HG02571 (cell line): ENCODE measurements at regions not wholly inside any gene's neighbourhood (a gene's known extent, or its start where the extent isn't known, plus 50 kb on each side); places are given as distances from the start of the nearest gene placed in this dataset.
"Not testable (repeated sequence)": the region's sequence is repeated elsewhere in the genome, so short reads cannot be mapped to it uniquely, and the experiment has no call there.

Experiments
- ATAC-seq: cut with Tn5 transposase; IDR thresholded peaks from one replicate; pipeline ENCODE4 v1.9.1; 2021; ENCODE audit warnings: mild to moderate bottlenecking, moderate library complexity; ENCODE audit not compliant: unreplicated experiment

DNA sequence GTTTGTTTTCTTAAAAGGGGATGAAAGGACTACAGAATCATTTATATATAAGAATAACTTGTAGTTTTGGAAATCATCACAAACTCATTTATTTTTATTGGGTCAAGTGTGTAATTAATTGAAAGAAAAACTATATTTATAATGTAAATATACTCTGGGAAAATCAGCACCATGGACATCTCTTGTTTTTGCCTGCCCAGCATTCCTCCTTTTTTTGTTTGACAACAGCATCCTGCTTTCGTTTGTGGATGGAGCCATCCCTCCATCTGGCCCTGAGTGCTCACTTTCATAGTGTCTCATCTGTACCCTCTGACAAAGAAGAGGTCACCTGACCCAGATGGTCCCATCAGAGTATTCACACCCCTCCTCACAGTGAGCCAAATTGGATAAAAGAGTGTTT lies 308.2 kb upstream of the HTR1E start:
- no peak for ATAC-seq

DNA sequence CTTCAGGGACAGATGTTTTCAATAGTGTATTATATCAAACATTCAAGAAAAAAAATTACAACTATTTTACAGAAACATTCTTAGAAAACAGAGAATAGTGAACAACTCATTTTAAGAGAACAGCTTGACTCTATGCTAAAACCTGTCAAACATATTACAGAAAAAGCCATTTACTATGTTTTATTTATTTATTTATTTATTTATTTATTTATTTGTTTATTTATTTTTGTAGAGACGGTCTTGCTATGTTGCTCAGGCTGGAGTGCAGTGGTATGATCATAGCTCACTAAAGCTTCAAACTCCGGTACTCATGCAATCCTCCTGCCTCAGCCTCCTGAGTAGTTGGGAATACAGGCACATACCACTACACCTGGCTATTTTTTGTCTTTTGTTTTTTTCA lies 317.9 kb upstream of the HTR1E start:
- no peak for ATAC-seq

DNA sequence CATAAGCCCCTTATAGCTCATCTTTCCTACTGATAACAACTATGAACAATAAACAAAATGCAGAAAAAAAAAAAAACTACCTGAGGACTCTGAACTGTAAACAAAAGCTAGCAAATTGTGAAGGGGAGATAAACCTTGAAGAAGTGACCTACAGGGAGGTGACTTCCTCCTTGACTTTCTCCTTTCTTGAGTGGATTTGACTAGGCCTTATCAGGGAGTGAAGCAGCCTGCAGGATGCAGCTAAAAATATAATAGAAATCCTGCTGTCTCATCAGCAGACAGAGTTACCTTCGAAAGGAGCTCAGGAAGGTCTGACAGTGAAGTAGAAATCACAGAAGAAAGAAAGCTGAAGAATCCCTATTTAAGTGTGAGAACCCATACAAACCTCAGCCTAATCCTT lies 322.0 kb upstream of the HTR1E start:
- no peak for ATAC-seq

DNA sequence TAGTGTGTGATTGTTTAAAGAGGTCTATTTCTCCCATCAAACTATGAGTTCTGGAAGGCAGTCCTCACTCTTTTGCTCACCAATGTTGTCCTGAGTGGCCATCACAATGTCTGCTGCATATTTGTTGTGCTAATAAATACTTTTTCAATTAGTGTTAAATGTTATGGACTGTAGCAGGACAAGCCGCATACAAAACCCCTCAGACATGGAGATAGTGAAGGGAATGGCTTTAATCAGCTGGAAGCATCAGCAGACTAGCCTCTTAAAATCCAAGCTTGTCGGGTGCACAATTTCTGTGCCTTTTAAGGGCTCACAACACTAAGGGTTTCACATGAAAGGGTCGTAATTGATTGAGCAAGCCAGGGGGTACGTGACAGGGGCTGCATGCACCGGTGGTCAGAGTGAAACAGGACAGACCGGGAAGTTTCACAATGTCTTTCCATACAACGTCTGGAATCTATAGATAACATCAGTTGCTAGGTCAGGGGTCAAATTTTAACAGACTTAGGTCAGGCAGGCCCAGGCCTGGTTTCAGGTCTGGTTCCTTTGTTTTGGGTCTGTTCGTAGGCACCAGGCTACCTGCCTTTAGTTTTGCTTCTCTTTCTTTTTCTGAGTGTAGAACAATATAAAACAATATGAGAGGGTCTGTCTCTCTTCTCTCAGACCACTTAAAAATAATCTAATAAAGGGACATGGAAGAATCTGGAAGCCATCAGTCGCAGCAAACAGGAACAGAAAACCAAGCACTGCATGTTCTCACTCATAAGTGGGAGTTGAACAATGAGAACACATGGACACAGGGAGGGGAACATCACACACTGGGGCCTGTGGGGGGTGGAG lies 327.6 kb upstream of the HTR1E start:
- ATAC-seq: no peak

DNA sequence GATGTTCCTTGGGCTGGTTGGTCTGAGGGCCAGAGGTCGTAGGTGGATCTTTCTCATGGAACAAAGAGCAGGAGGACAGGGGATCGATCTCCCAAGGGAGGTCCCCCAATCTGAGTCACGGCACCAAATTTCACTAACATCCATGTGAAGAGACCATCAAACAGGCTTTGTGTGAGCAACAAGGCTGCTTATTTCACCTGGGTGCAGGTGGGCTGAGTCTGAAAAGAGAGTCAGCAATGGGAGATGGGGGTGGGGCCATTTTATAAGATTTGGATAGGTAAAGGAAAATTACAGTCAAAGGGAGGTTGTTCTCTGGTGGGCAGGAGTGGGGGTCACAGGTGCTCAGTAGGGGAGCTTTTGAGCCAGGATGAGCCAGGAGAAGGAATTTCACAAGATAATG lies 334.0 kb upstream of the HTR1E start:
- ATAC-seq: not testable (repeated sequence)

DNA sequence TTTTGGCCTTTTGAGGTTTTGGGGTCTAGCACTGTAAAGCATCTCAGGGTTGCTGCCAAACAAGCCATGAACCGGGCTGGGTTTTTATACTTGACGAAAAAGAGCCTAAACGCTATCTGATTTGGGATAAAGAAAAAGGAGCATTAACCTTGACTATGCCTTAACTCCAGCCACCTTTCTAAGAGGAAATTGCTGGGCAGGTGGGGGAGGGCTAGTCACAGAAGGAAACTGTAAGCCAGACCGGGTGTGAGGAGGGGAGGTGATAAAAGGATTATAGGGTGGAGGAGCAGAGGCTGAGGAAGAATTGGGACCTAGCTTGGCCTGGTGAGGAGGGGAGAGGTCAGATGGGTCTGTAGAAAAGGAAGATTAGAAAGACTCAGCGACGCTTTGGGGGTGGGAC lies 335.2 kb upstream of the HTR1E start:
- not testable (repeated sequence) for ATAC-seq

DNA sequence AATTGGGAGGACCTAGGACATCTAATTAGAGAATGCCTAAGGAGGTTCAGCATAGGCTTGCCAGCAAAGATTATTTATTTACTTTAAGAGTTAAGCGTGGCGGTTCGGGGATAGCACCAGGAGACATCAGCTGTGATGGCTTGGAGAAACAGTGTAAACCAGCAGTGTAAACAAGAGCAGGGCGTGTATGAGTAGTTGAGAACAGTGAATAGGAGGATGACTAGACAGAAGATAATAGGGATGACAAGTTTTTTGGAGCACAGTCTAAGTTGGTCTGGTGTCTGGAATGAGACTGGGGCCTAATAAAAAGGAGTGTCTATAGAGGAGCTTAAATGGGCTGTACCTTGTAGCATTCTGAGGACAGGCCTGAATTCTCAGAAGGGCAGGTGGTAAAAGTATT lies 338.4 kb upstream of the HTR1E start:
- not testable (repeated sequence) for ATAC-seq

DNA sequence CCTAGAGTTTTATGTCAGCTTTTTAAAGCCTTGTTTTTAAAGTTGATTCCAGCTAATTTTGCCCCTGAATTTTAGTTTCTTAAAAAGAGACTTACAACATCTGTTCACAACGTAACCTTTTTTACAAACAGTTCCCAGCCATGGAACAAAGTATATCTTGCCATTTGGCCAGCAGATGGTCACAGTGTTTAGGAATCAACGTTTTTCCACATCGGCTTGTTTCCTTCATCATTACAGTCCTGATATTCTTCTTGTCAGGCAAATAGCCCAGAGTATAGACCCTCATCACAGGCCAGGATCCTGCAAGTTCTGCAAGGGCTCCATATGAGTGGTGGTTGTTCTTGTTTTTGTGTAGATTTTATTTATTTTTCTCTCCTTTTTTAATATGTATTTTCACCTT lies 341.7 kb upstream of the HTR1E start:
- ATAC-seq: no peak

DNA sequence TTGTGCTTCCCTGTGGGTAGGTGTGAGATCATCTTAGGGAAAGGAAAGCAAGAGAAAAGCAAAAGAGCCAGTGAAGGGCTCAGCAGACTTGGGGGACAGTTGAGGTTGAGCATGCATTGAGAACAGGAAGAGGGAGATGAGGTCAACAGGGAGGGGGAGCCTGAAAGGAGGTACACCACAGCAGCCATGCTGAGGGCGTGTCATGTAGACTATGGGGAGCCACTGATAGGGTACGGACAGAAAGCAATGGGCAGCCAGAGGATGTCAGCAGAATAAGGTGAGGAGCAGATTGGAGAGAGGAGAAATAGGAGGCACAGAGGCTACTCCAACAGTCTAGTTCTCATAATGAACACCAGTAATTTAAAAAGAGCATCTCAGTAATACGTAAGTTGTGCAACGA lies 351.1 kb upstream of the HTR1E start:
- no peak for ATAC-seq

DNA sequence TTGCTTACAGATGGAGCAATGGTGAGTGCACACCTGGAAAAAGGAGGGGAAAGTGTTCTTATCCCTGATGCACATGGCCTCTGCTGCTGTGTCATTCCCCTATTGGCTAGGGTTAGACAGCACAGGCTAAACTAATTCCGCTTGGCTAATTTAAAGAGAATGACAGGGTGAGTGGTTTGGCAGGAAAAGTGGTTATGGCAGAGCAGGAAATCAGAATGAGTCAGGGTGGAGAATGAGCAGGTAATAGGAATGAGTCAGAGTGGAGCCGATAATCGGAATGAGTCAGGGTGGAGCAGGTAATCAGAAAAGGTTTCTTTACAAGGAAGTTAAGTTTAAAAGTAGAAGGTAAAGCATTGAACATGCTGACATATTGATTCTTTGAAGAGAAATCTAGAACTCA lies 355.5 kb upstream of the HTR1E start:
- no peak for ATAC-seq

DNA sequence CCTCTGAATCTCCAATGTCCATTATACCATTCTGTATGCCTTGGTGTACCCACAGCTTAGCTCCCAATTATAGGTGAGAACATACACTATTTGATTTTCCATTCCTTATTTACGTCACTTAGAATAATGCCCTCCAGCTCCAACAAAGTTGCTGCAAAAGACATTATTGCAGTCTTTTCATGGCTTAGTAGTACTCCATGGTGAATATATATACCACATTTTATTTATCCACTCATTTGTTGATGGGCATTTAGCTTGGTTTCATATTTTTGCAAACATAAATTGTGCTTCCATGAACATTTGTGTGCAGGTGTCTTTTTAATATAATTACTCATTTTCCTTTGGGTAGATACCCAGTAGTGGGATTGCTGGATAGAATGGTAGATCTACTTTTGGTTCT lies 374.1 kb upstream of the HTR1E start:
- no peak for ATAC-seq

DNA sequence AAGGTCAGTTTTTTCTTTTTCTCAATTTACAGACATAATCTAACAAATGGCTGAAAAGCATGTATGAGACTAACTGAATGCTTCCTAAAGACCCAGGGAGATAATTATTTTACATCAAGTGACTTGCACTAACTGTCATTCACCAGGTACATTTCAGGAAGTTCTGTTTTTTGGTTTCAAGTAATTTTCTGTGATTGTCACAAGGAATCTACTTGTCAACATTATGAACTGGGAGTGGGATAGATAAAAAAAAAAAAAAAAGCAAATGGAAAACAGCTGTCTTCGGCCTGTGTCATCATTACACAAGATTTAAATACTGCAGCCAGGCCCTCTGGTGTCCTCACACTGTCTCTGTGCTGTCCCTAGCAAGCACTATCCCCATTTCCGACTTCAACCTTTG lies 379.0 kb upstream of the HTR1E start:
- ATAC-seq: no peak

DNA sequence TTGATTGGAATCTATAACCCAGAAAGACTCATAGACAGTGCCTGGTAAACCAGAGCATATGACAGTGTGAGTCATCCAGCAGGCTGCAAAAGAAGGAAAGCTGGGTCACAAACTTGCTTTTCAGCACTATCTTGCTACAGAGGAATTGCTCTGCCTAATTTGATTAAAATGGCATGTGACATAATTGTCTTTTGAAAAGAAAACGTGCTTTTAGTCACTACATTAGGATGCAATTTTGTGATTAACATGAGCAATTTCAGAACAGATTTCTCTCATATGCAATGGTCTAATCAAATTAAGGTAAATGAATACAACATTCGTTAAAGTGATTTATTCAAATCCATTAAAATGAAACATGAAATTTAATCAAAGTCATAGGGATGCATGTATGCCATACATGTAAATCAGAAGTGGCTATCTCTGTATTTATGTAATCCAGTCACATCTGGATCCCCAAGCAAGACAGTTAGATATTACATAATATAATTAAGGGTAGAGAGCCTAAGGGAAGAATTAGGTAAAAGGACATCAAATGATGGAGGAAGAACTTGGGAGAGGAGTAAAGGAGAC lies 400.0 kb upstream of the HTR1E start:
- no peak for ATAC-seq

DNA sequence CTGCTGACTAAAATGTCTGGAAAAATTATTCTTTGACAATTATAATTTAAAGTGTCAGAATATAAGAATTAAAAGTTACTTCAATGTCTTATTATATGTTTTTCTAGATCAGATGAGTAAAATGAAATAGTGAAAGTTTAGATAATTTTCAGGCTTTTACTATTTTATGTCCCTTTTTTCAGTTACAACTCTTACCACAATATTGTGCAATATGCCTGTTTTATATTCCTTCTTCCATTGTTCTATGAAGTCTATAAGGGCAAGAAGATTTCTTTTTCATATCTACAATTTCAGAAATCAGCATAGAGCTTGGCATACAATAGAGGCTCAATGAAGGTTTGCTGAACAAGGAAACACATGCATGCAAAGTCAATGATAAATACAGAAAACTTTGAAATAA lies 401.2 kb upstream of the HTR1E start:
- no peak for ATAC-seq

DNA sequence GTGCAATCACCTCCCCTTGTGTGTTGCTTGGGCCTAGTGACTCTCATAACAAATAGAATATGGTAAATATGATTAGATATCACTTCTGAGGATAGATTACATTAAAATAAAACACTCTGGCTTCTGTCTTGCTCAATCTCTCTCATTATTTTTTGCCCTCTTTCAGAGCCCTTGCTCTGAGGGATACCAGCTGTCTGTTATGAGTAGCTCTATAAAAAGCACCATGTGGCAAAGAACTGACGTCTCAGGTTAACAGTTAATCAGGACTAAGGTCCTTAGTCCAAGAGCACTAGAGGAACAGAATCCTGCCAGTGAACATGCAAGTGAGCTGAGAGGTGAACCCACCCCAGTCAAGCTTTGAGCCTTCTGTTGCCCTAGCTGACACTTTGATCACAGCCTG lies 402.2 kb upstream of the HTR1E start:
- no peak for ATAC-seq

DNA sequence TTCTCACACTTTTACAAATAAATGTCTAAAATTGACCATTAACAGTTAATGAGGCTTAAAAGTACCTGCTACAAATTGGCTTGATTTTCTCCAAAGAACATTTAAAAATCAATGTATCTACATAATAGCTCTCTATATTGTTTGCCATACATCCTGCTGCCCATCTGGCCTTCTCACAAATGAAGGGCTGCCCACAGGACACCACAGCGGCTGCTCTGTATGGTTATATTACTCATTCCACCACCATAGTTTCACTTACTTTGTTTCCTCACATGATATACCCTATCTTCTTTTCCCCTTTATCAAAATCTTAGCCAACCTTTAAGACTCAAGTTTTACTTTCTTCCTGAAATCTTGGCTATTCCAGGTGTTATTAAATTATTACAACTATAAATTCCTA lies 407.7 kb upstream of the HTR1E start:
- ATAC-seq: no peak

DNA sequence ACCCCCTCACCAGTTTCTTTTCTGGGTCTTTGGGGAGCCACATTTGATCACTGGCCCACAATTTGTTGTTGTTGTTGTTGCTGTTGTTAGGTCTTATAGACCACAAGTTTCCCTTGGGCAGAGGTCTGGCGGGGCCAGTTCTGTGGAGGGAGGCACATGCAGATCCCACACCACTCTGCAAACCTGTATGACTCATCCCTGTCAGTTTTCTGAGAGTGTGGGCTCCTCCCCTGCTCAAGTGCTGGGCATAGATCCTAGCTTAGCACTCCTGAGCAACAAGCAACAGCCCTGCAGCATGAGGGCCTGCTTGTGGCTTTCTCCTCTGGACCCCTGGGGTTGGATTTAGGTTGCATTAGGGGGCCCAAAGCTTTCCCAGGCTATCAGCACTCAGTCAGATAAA lies 411.1 kb upstream of the HTR1E start:
- no peak for ATAC-seq

DNA sequence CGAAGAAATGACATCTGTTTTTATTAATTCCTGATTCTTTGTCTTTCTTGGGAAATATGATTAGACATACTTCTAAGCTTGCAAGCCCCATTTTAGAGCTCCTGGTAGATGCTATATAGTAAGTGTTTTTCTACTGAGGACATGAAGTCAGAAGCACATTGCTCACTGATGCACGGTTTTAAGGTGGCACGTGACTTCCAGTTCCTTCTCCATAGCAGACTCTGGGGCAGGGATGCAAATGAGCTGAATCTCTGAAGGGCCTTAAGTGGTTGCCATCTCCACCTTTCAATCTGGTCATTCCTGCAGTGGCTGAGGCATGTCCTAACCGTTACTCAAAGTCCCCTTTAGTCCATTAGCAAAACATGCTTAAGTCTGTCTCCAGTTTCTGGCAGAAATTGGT lies 421.2 kb upstream of the HTR1E start:
- ATAC-seq: no peak

DNA sequence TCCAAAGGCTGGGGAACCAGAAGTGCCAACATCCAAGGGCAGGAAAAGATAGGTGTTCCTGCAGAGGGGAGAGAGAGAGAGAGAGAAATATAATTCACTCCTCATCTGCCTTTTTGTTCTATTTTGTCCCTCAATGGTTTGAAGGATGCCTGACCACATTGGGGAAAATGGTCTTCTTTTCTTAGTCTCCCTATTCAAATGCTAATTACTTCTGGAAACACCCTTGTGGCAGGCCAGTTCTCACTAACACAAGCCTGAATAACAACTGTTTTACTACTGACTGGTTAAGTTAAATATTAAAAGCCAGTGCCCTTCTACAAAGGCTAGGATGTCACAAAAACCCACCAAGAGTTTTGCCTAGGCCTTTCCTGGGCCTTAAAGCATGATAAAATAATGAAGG lies 425.4 kb upstream of the HTR1E start:
- no peak for ATAC-seq

DNA sequence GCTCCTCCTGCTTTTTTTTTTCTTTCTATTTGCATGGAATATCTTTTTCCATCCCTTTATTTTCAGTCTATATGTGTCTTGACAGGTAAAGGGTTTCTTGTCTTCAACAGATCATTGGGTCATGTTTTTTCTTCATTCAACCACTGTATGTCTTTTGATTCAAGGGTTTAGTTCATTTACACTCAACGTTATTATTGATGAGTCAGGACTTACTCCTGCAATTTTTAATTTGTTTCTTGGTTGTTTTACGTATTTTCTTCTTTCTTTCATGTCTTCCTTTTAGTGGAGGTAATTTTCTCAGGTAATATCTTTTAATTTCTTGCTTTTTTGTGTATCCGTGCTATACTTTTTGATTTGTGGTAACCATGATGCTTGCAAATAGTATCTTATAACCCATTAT lies 429.1 kb upstream of the HTR1E start:
- no peak for ATAC-seq

DNA sequence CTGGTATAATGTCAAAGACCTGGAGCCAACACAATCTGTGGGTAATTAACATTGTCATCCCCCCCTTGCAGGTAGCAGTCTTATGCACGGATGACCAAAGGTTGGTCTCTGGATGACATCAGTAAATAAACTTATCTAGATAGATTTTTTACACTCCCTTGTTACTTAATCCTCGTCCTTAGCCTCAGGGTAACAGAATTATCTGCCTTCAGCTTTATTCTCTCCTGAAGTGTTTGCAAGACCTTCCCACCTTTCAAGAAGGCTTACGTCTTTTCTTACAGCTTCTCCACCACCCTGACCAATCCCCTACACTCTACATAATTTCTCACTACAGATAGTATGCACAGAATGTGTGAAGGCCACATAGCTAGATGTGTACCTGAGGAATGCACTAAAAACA lies 434.8 kb upstream of the HTR1E start:
- no peak for ATAC-seq

DNA sequence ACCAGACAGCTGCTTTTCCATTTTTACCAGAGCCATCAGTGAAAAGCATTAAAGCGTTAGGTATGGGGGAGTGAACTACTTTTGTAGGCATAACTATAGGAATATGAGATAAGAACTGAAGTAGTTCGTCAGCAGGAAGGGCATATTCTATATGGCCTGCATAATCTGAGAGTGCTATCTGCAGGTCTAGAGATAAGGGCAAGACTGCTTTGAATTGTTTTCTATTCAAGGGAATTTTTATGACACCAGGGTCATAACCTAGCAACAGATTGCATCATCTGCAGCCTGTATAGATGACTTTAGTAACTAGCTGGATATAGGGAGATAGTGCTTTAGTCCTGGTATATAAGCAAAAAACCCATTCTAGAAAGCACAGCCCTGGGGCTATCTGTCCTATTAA lies 437.3 kb upstream of the HTR1E start:
- no peak for ATAC-seq

DNA sequence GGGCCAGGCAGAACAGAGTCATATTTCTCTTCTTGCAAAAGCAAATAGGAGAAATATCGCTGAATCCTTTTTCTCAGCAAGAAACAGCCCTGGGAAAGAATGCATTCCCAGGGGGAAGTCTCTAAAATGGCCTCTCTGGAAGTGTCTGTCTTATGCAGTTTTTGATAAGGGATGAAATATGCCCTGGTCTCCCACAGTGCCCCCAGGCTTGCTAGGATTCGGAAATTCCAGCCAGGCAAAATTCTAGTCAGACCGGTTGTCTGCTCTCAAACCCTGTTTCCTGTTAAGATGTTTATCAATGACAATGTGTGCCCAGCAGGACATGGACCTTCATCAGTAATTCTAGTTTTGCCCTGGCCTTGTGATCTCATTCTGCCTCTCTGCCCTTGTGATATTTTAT lies 448.3 kb upstream of the HTR1E start:
- not testable (repeated sequence) for ATAC-seq
